ENCODE measurements at regions not wholly inside any gene's neighbourhood (a gene's known extent, or its start where the extent isn't known, plus 50 kb on each side); places are given as distances from the start of the nearest gene placed in this dataset.

- Histone ChIP-seq H3K9ac (ENCODE audit: low read length) (no peak overlapping the region), H3K4me1 (ENCODE audit: control insufficient read depth, low read depth, low read length) (peaks cover 15% of the 10 kb centered on the region), H3K27me3 (ENCODE audit: control insufficient read depth, insufficient read depth, low read length) (no peaks in the 10 kb centered on the region), H3K27ac (ENCODE audit: low read length) (no peak overlapping the region), H3K9me3 (ENCODE audit: control insufficient read depth, low read depth, low read length) (no peaks in the 10 kb centered on the region), H3K36me3 (ENCODE audit: control insufficient read depth, low read depth, low read length) (no peaks in the 10 kb centered on the region), H3K4me3 (ENCODE audit: low read length) (no peak overlapping the region)
Measured at GRCh38 chr10:131653554-131654470, 247.0 kb upstream of the PPP2R2D start.

- H3K4me1 ChIP-seq (ENCODE audit: control insufficient read depth, low read depth, low read length), result peaks cover 15% of the 10 kb centered on the region
- H3K9me3 ChIP-seq (ENCODE audit: control insufficient read depth, low read depth, low read length), result no peaks in the 10 kb centered on the region
- H3K27me3 ChIP-seq (ENCODE audit: control insufficient read depth, insufficient read depth, low read length), result no peaks in the 10 kb centered on the region
- no peaks in the 10 kb centered on the region for H3K36me3 ChIP-seq (ENCODE audit: control insufficient read depth, low read depth, low read length)
- no peak overlapping the region for H3K9ac ChIP-seq (ENCODE audit: low read length)
- no peak overlapping the region for H3K4me3 ChIP-seq (ENCODE audit: low read length)
- H3K27ac ChIP-seq (ENCODE audit: low read length), result no peak overlapping the region
Measured at GRCh38 chr10:131654471-131655087, 246.2 kb upstream of the PPP2R2D start.

- no peak overlapping the region for H3K4me3 ChIP-seq (ENCODE audit: low read length)
- H3K4me1 ChIP-seq (ENCODE audit: control insufficient read depth, low read depth, low read length), result peaks cover 15% of the 10 kb centered on the region
- no peak overlapping the region for H3K27ac ChIP-seq (ENCODE audit: low read length)
- H3K27me3 ChIP-seq (ENCODE audit: control insufficient read depth, insufficient read depth, low read length), result no peaks in the 10 kb centered on the region
- H3K9ac ChIP-seq (ENCODE audit: low read length), result no peak overlapping the region
- H3K9me3 ChIP-seq (ENCODE audit: control insufficient read depth, low read depth, low read length), result no peaks in the 10 kb centered on the region
- H3K36me3 ChIP-seq (ENCODE audit: control insufficient read depth, low read depth, low read length), result no peaks in the 10 kb centered on the region
Measured at GRCh38 chr10:131655101-131655849, 245.5 kb upstream of the PPP2R2D start.

GRCh38 chr10:131656009-131656408 is 244.8 kb upstream of the PPP2R2D start:
- Histone ChIP-seq H3K9ac (ENCODE audit: low read length) (no peak overlapping the region), H3K9me3 (ENCODE audit: control insufficient read depth, low read depth, low read length) (no peaks in the 10 kb centered on the region)

GRCh38 chr10:131656431-131656841 is 244.4 kb upstream of the PPP2R2D start:
- H3K9ac ChIP-seq (ENCODE audit: low read length), result no peak overlapping the region
- H3K27me3 ChIP-seq (ENCODE audit: control insufficient read depth, insufficient read depth, low read length), result no peaks in the 10 kb centered on the region
- H3K4me3 ChIP-seq (ENCODE audit: low read length), result no peak overlapping the region
- no peaks in the 10 kb centered on the region for H3K9me3 ChIP-seq (ENCODE audit: control insufficient read depth, low read depth, low read length)
- no peak overlapping the region for H3K27ac ChIP-seq (ENCODE audit: low read length)
- peaks cover 15% of the 10 kb centered on the region for H3K4me1 ChIP-seq (ENCODE audit: control insufficient read depth, low read depth, low read length)
- H3K36me3 ChIP-seq (ENCODE audit: control insufficient read depth, low read depth, low read length), result no peaks in the 10 kb centered on the region

More at GRCh38 chr10:131656009-131656408, 244.8 kb upstream of the PPP2R2D start:
- no peak overlapping the region for H3K4me3 ChIP-seq (ENCODE audit: low read length)
- H3K36me3 ChIP-seq (ENCODE audit: control insufficient read depth, low read depth, low read length), result no peaks in the 10 kb centered on the region
- H3K27me3 ChIP-seq (ENCODE audit: control insufficient read depth, insufficient read depth, low read length), result no peaks in the 10 kb centered on the region
- peaks cover 15% of the 10 kb centered on the region for H3K4me1 ChIP-seq (ENCODE audit: control insufficient read depth, low read depth, low read length)
- no peak overlapping the region for H3K27ac ChIP-seq (ENCODE audit: low read length)

GRCh38 chr10:131657318-131657984 is 243.4 kb upstream of the PPP2R2D start:
- Histone ChIP-seq H3K4me1 (ENCODE audit: control insufficient read depth, low read depth, low read length) (peaks cover 6% of the 10 kb centered on the region), H3K9ac (ENCODE audit: low read length) (no peak overlapping the region), H3K27ac (ENCODE audit: low read length) (no peak overlapping the region), H3K36me3 (ENCODE audit: control insufficient read depth, low read depth, low read length) (no peaks in the 10 kb centered on the region), H3K4me3 (ENCODE audit: low read length) (no peak overlapping the region), H3K27me3 (ENCODE audit: control insufficient read depth, insufficient read depth, low read length) (no peaks in the 10 kb centered on the region), H3K9me3 (ENCODE audit: control insufficient read depth, low read depth, low read length) (no peaks in the 10 kb centered on the region)

GRCh38 chr10:131657985-131658330 is 242.8 kb upstream of the PPP2R2D start:
- H3K4me3 ChIP-seq (ENCODE audit: low read length), result no peak overlapping the region
- no peaks in the 10 kb centered on the region for H3K9me3 ChIP-seq (ENCODE audit: control insufficient read depth, low read depth, low read length)
- H3K27me3 ChIP-seq (ENCODE audit: control insufficient read depth, insufficient read depth, low read length), result no peaks in the 10 kb centered on the region
- H3K27ac ChIP-seq (ENCODE audit: low read length), result no peak overlapping the region
- H3K9ac ChIP-seq (ENCODE audit: low read length), result no peak overlapping the region
- H3K36me3 ChIP-seq (ENCODE audit: control insufficient read depth, low read depth, low read length), result no peaks in the 10 kb centered on the region
- H3K4me1 ChIP-seq (ENCODE audit: control insufficient read depth, low read depth, low read length), result peaks cover under 1% of the 10 kb centered on the region

- H3K9me3 ChIP-seq (ENCODE audit: control insufficient read depth, low read depth, low read length), result no peaks in the 10 kb centered on the region
Measured at GRCh38 chr10:131658476-131659110, 242.2 kb upstream of the PPP2R2D start.

GRCh38 chr10:131660427-131660826 is 240.4 kb upstream of the PPP2R2D start:
- Histone ChIP-seq H3K36me3 (ENCODE audit: control insufficient read depth, low read depth, low read length) (no peaks in the 10 kb centered on the region), H3K27me3 (ENCODE audit: control insufficient read depth, insufficient read depth, low read length) (no peaks in the 10 kb centered on the region), H3K9ac (ENCODE audit: low read length) (no peak overlapping the region), H3K4me1 (ENCODE audit: control insufficient read depth, low read depth, low read length) (peaks cover 5% of the 10 kb centered on the region), H3K9me3 (ENCODE audit: control insufficient read depth, low read depth, low read length) (no peaks in the 10 kb centered on the region), H3K4me3 (ENCODE audit: low read length) (no peak overlapping the region), H3K27ac (ENCODE audit: low read length) (no peak overlapping the region)

More at GRCh38 chr10:131658476-131659110, 242.2 kb upstream of the PPP2R2D start:
- Histone ChIP-seq H3K36me3 (ENCODE audit: control insufficient read depth, low read depth, low read length) (no peaks in the 10 kb centered on the region), H3K27ac (ENCODE audit: low read length) (no peak overlapping the region), H3K27me3 (ENCODE audit: control insufficient read depth, insufficient read depth, low read length) (no peaks in the 10 kb centered on the region), H3K9ac (ENCODE audit: low read length) (no peak overlapping the region), H3K4me1 (ENCODE audit: control insufficient read depth, low read depth, low read length) (peaks cover 5% of the 10 kb centered on the region), H3K4me3 (ENCODE audit: low read length) (no peak overlapping the region)

- Histone ChIP-seq H3K36me3 (ENCODE audit: control insufficient read depth, low read depth, low read length) (no peaks in the 10 kb centered on the region), H3K4me3 (ENCODE audit: low read length) (no peak overlapping the region), H3K9me3 (ENCODE audit: control insufficient read depth, low read depth, low read length) (no peaks in the 10 kb centered on the region), H3K4me1 (ENCODE audit: control insufficient read depth, low read depth, low read length) (peaks cover 5% of the 10 kb centered on the region), H3K27me3 (ENCODE audit: control insufficient read depth, insufficient read depth, low read length) (no peaks in the 10 kb centered on the region), H3K9ac (ENCODE audit: low read length) (no peak overlapping the region), H3K27ac (ENCODE audit: low read length) (no peak overlapping the region)
Measured at GRCh38 chr10:131662851-131663250, 238.0 kb upstream of the PPP2R2D start.

- Histone ChIP-seq H3K27ac (ENCODE audit: low read length) (no peak overlapping the region), H3K4me3 (ENCODE audit: low read length) (no peak overlapping the region), H3K9me3 (ENCODE audit: control insufficient read depth, low read depth, low read length) (no peaks in the 10 kb centered on the region), H3K27me3 (ENCODE audit: control insufficient read depth, insufficient read depth, low read length) (no peaks in the 10 kb centered on the region), H3K36me3 (ENCODE audit: control insufficient read depth, low read depth, low read length) (no peaks in the 10 kb centered on the region), H3K9ac (ENCODE audit: low read length) (no peak overlapping the region), H3K4me1 (ENCODE audit: control insufficient read depth, low read depth, low read length) (peaks cover 5% of the 10 kb centered on the region)
Measured at GRCh38 chr10:131663351-131663750, 237.5 kb upstream of the PPP2R2D start.

All from iPS-18a (cell line).